ENCODE measurements at regions not wholly inside any gene's neighbourhood (a gene's known extent, or its start where the extent isn't known, plus 50 kb on each side); places are given as distances from the start of the nearest gene placed in this dataset.

- Histone ChIP-seq H3K4me2 (ENCODE audit: low read length) (no peak overlapping the region), H3K79me2 (ENCODE audit: low read length) (no peaks in the 10 kb centered on the region), H3K4me1 (ENCODE audit: low read length) (no peaks in the 10 kb centered on the region), H2AFZ (ENCODE audit: low read depth, low read length) (no peak overlapping the region), H3K9me3 (ENCODE audit: insufficient read depth, low read length) (no peaks in the 10 kb centered on the region), H4K20me1 (ENCODE audit: insufficient read depth, low read length) (no peaks in the 10 kb centered on the region), H3K27me3 (ENCODE audit: low read depth, low read length) (peaks cover 67% of the 10 kb centered on the region), H3K9ac (ENCODE audit: low read length) (no peak overlapping the region), H3K4me3 (ENCODE audit: low read length) (no peak overlapping the region), H3K27ac (ENCODE audit: low read length) (no peak overlapping the region), H3K36me3 (replicated peaks; ENCODE audit: low read depth, low read length) (no peaks in the 10 kb centered on the region)
- TF ChIP-seq EZH2phosphoT487 (IDR thresholded peaks at IDR 0.05; ENCODE audit: low read depth) (no peak), CTCF (IDR thresholded peaks at IDR 0.05; ENCODE audit: low read depth, low read length) (no peak)
These were observed 66.4 kb upstream of the STUM start for GRCh38 chr1:226482196-226482595.

- H2AFZ ChIP-seq (ENCODE audit: low read depth, low read length), result no peak overlapping the region
- H3K4me3 ChIP-seq (ENCODE audit: low read length), result no peak overlapping the region
- no peaks in the 10 kb centered on the region for H3K36me3 ChIP-seq (replicated peaks; ENCODE audit: low read depth, low read length)
- no peak overlapping the region for H3K9ac ChIP-seq (ENCODE audit: low read length)
- peaks cover 67% of the 10 kb centered on the region for H3K27me3 ChIP-seq (ENCODE audit: low read depth, low read length)
- H3K4me2 ChIP-seq (ENCODE audit: low read length), result no peak overlapping the region
- H3K79me2 ChIP-seq (ENCODE audit: low read length), result no peaks in the 10 kb centered on the region
- no peak for TF ChIP-seq CTCF (IDR thresholded peaks at IDR 0.05; ENCODE audit: low read depth, low read length)
- no peaks in the 10 kb centered on the region for H4K20me1 ChIP-seq (ENCODE audit: insufficient read depth, low read length)
- H3K9me3 ChIP-seq (ENCODE audit: insufficient read depth, low read length), result no peaks in the 10 kb centered on the region
- H3K4me1 ChIP-seq (ENCODE audit: low read length), result no peaks in the 10 kb centered on the region
- H3K27ac ChIP-seq (ENCODE audit: low read length), result no peak overlapping the region
These were observed 65.4 kb upstream of the STUM start for GRCh38 chr1:226482975-226483700.

- no peak for TF ChIP-seq EZH2phosphoT487 (IDR thresholded peaks at IDR 0.05; ENCODE audit: low read depth)
- TF ChIP-seq CTCF (IDR thresholded peaks at IDR 0.05; ENCODE audit: low read depth, low read length), result no peak
- Histone ChIP-seq H3K27me3 (ENCODE audit: low read depth, low read length) (peaks cover 60% of the 10 kb centered on the region), H2AFZ (ENCODE audit: low read depth, low read length) (no peak overlapping the region)
These were observed 63.4 kb upstream of the STUM start for GRCh38 chr1:226485192-226485591.

GRCh38 chr1:226486161-226486560 lies 62.4 kb upstream of the STUM start:
- Histone ChIP-seq H3K27me3 (ENCODE audit: low read depth, low read length) (peaks cover 56% of the 10 kb centered on the region), H4K20me1 (ENCODE audit: insufficient read depth, low read length) (no peaks in the 10 kb centered on the region), H3K4me1 (ENCODE audit: low read length) (no peaks in the 10 kb centered on the region), H3K36me3 (replicated peaks; ENCODE audit: low read depth, low read length) (no peaks in the 10 kb centered on the region), H3K27ac (ENCODE audit: low read length) (no peak overlapping the region), H2AFZ (ENCODE audit: low read depth, low read length) (no peak overlapping the region), H3K9me3 (ENCODE audit: insufficient read depth, low read length) (no peaks in the 10 kb centered on the region), H3K4me3 (ENCODE audit: low read length) (no peak overlapping the region), H3K9ac (ENCODE audit: low read length) (no peak overlapping the region), H3K79me2 (ENCODE audit: low read length) (no peaks in the 10 kb centered on the region), H3K4me2 (ENCODE audit: low read length) (no peak overlapping the region)
- TF ChIP-seq EZH2phosphoT487 (IDR thresholded peaks at IDR 0.05; ENCODE audit: low read depth), result no peak
- TF ChIP-seq CTCF (IDR thresholded peaks at IDR 0.05; ENCODE audit: low read depth, low read length), result no peak

More at GRCh38 chr1:226485192-226485591, 63.4 kb upstream of the STUM start:
- Histone ChIP-seq H4K20me1 (ENCODE audit: insufficient read depth, low read length) (no peaks in the 10 kb centered on the region), H3K36me3 (replicated peaks; ENCODE audit: low read depth, low read length) (no peaks in the 10 kb centered on the region), H3K9me3 (ENCODE audit: insufficient read depth, low read length) (no peaks in the 10 kb centered on the region), H3K4me2 (ENCODE audit: low read length) (no peak overlapping the region), H3K4me3 (ENCODE audit: low read length) (no peak overlapping the region), H3K79me2 (ENCODE audit: low read length) (no peaks in the 10 kb centered on the region), H3K27ac (ENCODE audit: low read length) (no peak overlapping the region), H3K9ac (ENCODE audit: low read length) (no peak overlapping the region), H3K4me1 (ENCODE audit: low read length) (no peaks in the 10 kb centered on the region)

Measured in OCI-LY3 (cell line).